Astrocyte (in vitro differentiated cells and primary cell): ENCODE measurements at regions not wholly inside any gene's neighbourhood (a gene's known extent, or its start where the extent isn't known, plus 50 kb on each side); places are given as distances from the start of the nearest gene placed in this dataset.

Experiments
- EZH2 ChIP-seq: IDR thresholded peaks from 2 replicates; pipeline ENCODE4 v1.6.1; 2012; ENCODE audit warnings: mild to moderate bottlenecking, low read length, inconsistent platforms; ENCODE audit not compliant: insufficient read depth
- TF ChIP-seq, protein P1 (sequence below): IDR thresholded peaks from 2 replicates; pipeline ENCODE4 v1.5.1; 2011; ENCODE audit warnings: low read depth, mild to moderate bottlenecking, inconsistent platforms, low read length, moderate library complexity; ENCODE audit not compliant: insufficient read depth

GRCh38 chr6:49264909-49265308 is 198.1 kb downstream of the MMUT start:
- TF ChIP-seq, protein P1, sequence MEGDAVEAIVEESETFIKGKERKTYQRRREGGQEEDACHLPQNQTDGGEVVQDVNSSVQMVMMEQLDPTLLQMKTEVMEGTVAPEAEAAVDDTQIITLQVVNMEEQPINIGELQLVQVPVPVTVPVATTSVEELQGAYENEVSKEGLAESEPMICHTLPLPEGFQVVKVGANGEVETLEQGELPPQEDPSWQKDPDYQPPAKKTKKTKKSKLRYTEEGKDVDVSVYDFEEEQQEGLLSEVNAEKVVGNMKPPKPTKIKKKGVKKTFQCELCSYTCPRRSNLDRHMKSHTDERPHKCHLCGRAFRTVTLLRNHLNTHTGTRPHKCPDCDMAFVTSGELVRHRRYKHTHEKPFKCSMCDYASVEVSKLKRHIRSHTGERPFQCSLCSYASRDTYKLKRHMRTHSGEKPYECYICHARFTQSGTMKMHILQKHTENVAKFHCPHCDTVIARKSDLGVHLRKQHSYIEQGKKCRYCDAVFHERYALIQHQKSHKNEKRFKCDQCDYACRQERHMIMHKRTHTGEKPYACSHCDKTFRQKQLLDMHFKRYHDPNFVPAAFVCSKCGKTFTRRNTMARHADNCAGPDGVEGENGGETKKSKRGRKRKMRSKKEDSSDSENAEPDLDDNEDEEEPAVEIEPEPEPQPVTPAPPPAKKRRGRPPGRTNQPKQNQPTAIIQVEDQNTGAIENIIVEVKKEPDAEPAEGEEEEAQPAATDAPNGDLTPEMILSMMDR: no peak
- no peak for TF ChIP-seq EZH2
